NCI-H2107 (cell line): ENCODE measurements at regions not wholly inside any gene's neighbourhood (a gene's known extent, or its start where the extent isn't known, plus 50 kb on each side); places are given as distances from the start of the nearest gene placed in this dataset.

ENCODE experiments used
- DNase-seq: peaks from one replicate; lab custom pipeline; 2025; lab: John Stamatoyannopoulos, UW

DNA sequence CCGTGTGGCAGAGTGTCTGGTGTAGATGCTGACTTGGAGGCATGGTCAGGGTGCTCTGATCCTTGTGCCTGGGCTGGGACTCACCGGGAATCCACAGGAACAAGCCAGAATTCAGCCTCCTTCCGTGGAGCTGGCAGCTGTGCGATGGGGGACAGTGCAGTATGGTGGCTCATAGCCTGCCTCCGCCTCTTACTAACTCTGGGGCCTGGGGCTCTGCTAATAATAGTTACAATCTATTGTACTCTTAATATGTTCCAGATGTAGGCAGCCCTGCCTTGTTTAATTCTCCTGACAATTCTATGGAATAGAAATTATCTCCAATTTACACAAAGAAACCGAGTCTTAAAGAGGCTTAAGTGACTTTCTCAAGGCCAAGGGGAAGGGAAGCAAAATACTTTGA is 77.6 kb downstream of the PCDH1 start:
- no peak for DNase-seq

DNA sequence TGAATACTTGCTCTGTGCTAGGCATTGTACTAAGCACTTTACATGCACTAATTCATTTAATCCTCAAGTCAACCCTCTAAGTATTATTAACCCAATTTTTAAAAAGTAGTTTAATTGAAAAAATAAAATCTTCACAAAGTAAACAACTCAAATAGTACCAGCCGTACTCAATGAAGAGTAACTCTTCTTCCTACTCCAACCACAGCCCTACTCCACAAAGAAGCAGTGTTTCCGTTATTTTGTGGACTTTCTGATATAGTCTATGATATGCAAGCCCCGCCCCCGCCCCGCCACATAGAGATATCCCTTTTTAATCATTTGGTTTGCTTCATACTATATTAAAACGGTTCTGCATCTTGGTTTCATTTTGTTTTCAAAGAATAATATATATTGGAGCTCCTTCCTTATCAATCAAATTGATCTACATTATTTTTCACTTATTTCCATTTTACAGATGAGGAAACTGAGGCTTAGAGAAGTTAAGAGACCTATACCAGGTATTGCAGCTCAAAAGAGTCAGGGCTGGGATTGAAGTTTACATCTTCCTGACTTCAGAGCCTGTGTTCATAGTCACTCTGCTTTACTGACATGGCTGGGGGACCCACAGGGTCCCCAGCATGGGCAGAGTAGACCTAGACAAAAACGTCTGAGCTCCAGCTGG is 78.6 kb downstream of the PCDH1 start:
- no peak for DNase-seq

DNA sequence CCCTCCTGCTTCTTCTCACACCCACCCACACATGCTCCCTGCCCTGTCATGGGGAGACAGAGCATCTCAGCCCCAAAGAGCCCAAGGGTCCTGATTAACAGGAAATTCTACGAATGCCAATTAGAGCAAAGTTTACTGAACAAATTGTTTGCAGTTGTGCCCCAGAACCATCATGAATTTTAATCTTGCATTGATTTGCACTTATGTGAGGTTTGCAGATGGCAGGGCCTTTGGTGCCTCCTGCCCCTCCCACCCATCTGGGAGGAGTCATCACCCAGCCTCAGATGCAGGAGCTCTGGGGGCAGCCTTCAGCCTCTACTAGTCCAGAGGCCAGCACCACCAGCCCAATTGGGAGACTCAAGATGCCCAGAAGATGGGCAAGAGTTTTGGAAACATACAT is 80.8 kb downstream of the PCDH1 start:
- DNase-seq, result no peak

DNA sequence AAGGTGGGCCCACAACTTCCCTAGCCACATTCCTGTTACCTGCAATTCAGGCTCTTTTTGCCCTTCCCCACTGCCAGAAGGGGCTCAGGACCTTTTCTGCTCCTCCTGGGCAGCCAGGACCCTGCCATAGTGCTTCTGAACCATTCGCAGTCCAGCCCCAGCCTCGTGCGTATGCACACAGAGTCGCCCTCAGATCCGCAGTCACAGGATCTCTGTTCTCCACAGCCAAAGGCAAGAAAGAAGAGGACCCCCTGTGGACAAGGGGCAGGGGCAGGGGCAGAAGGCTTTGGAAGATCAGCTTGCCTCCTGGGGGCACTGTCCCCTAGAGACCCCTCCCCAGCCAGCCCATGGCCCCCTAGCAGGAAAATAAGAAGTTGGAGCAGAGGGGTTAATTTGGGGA is 82.8 kb downstream of the PCDH1 start:
- no peak for DNase-seq

DNA sequence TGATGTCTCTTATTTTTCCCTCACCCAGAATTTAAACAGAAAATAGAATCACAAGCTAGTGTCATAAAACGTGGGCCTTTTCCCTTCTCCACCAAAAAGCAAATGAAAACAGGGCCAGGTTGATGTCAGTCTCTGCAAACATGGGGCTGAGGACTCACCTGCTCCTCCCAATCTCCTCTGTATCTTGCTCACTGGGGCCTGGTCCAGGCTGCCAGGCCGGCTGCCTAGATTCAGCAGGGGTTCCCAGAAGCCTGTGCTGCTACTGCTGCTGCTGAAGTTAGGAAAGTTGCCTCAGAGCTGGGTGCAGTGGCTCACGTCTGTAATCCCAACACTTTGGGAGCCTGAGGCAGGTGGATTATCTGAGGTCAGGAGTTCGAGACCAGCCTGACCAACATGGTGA is 84.3 kb downstream of the PCDH1 start:
- no peak for DNase-seq

DNA sequence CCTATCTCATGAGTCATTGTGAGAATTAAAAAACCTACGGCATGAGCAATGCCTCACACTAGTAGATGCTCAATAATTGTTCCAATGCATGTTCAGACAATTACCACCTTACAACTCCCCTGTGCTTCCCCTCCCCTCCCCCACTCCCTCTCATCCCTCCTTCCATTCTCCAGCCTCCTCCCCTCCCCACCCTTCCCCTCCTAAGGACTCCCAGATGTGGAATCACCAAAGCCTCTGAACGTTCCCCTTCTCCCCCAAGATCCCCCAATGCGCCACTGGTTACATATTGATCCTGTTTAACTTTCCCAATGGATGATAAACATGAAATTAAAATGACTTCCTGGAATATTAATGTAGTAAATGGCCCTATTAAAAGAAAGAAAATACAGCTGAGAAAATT is 84.8 kb downstream of the PCDH1 start:
- no peak for DNase-seq

DNA sequence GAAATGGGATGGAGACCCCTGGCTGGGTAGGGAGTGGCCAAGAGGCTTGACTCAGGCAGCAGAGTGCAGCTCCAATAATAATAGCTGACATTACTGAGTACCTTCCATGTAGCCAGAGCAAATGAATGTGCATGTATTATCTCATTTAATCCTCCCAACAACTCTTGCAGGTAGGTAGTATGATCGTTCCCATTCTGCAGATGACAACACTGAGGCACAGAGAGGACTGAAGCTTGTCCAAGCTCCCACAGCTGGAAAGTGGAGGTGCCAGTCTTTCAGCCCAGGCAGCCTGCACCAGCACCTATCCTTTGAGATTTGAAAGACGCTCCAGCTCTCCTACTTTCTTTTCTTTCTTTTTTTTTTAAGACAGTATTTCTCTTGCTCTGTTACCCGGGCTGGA is 87.6 kb downstream of the PCDH1 start:
- DNase-seq, result no peak

DNA sequence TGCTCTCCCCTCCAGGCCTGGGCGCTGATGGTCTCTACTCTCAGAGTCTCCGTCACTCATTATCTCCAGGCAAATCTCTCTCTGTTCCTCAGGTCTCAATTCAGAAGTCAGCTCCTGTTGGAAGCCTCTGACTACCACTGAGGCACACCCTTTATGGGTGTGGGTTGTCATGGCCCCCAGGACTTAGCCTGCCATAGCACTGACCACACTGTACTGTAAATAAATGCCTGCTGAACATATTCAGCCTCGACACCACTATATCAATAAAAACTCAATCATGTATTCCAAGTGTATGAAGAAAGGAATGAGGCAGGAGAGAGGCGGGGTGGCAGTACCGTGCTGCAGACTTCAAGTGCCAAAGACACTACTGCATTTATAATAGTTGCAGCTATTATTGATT is 88.9 kb downstream of the PCDH1 start:
- no peak for DNase-seq

DNA sequence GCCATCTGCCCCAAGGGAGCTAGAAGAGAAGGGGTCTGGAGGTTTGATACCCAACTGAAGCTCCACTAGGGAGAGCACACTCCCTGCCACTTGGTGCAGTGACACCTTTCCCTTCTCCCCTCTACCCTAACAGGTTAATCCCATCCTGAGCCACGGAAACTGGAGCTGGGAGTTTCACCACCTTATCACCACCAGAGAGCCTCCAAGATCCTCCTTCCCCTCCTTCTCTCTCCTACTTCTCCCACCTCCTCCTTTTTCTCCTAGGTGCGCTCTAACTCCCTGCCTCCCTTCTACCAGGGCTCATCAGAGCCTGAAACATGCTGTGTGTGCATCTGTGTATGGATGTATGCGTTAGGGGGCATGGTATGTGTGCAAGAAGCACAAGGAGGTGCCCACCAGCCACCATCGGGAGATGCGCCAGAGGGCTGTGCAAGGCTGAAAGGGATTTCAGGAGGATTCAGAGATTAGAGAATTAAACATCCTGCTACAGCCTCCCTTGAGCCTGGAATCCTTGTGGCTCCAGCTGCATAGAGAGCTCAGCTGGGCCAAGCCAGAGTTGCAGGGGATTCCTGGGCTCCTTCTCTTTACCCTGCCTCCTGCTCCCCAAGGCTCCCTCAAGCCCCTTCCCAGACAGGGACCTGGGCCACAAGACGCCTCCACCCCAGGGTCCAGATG is 89.8 kb downstream of the PCDH1 start:
- DNase-seq, result no peak

DNA sequence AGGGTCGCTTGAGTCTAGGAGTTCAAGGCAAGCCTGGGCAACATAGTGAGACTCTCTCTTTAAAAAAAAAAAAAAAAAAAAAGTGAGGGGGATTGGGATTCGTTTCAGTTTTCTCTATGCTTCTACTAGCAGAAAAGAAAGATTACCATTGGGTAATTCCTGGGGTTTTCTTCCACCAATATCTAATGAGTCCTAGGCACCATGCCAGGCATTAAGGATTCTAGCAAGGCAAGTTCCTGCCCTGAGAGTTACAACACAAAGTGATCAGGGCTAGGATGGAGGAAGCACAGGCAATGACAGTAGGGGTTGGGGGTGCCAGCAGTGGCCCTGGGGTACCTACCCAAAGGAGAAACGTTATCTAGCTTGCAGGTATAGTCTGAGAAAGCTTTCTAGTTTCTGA is 90.8 kb downstream of the PCDH1 start:
- DNase-seq, result no peak

DNA sequence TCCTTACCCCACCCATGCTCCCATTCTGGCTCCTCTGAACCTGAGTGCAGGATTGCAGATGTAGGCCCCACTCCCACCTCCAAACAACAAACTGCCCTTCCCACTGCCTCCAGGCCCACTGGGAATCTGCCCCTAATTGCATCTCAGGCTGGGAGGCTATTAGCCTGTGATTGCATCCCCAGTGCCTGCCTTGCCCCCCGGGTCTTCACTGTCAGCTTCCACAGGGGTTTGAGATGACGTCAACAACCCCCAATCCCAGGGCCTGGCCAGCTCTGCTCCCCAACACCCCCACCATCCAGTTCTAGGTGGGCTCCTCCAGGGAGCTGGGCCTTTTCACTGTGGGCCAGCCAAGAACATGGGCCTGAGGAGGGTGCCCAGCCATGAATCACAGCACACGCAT is 91.5 kb downstream of the PCDH1 start:
- no peak for DNase-seq

DNA sequence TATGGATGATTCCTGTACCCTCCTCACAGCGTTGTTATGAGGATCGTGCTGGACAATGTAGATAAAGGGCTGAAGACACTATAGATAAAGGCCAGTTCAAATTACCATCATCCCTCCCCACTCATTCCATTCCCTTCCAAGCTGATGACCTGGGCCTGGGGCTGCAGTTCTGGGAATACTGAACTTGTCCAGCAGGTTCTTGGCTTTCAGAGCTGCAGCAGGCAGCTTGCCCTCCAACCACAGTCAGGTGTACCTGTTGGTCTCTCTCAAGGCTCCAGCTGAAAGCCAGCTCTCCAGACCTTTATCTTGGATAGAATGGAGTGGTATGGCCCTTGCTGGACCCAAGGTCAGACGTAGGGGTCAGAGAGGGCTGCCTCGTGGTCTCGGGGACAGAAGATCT is 92.5 kb downstream of the PCDH1 start:
- DNase-seq, result no peak

DNA sequence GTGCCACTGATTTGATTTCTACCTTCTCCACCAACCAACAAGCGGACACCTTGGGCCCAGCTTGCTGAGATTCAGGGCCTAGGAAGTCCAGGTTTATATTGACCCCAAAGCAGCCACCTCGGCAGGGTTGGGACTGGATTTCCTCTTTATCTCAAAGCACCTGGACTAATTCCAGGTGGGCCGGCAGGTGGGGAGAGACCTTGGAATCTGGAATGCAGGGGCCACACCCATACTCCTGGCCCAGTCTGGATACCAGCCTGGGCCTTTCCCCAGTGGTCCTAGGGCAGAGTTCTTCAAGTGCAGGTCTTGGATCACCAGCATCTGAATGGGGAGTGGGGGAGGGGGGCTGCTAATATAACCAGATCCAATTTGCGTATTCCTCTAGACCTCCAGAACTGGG is 93.1 kb downstream of the PCDH1 start:
- DNase-seq, result no peak

DNA sequence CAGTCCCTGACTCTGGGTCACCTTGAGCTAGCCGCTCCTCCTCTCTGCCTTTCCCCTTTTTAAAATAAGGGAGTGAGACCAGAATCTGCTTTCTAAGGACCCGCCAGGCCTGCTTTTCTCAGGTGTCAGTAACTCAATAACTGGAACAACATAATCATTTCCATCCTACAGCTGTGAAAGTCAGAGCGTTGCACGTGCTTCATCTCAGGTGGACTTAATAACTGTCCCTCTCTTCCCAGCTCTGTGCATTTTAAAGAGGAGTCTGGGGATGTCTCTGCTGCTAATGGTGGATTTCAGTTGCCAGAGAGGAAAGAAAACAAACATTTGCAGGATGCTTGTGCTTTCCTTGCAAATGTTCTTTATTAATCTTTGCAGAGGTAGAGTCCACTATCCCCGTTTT is 93.7 kb downstream of the PCDH1 start:
- no peak for DNase-seq

DNA sequence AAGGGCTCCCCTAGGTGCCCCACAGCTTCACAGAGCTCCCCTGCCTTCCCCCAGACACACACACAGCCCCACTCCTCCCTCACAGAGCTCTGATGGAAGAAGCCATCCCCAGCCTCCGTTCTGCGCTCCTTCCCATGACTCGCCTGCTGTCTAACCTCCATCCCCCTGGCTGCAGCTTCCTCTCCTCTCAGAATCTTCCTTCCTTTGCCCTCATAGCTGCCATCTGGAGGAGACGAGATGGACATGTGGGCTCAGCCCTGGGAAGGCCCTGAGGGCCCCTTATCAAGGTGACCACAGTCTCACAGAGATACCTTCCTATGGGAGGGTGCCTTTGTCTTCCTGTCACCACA is 94.3 kb downstream of the PCDH1 start:
- no peak for DNase-seq

DNA sequence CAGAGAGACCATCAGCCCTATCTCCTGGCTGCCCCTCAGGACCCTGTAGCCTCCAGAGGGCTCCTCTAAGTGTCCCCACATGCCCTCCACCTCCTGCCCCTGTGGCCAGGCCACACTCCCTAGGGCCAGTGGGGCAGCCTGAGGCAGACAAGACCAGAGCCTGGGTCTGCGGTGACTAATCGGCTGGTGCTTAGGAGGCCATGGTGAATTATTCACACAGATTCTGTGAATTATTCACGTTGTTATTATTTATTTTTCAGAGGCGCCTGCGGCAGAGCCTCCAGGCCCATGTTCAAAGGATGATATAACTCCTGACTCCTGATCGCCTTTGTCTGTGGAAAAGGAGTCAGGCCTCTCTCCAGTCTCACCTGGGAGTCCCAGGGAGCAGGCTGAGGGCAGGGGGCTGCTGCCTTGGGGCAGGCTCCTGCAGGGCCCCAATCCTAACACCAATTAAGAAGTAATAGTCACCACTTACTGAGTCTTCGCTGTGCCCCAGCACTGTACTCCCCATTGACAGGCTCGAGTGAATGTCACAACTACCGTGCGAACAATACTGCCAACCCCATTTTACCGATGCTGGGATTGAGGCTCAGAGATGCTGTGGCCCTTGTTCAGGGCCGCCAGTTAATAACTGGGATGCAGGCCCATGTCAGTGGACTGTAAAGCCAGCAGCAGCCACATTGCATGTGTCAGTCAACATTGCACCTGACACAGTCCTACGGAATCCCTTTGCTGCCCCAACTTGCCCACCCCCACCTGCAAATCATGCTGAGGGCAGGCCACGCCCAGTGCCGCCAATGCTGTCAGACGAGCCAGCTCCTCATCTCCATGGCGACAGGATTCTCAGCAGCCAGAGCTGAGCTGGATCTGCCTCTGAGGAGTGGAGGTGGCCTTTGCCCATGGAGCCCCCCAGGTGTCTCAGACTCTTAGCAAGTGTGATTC is 94.9 kb downstream of the PCDH1 start:
- DNase-seq, result no peak

DNA sequence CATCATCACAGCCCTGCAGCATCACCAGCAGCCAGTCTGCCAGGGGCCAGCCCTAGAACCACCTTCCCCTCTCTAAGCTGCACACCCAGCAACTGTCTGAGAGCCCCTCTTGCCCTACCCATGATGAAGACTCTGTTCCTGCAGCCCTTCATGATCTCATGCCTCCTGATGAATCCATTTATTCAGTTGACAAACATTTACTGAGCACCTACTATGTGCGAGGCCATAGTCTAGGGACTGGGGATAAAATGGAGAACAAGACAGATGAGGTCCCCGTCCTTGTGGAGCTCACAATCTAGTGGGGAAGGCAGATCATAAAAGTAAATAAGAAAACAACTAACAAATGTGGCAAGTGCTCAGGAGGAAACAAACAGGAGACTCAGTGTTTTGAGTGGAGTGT is 96.3 kb downstream of the PCDH1 start:
- no peak for DNase-seq

DNA sequence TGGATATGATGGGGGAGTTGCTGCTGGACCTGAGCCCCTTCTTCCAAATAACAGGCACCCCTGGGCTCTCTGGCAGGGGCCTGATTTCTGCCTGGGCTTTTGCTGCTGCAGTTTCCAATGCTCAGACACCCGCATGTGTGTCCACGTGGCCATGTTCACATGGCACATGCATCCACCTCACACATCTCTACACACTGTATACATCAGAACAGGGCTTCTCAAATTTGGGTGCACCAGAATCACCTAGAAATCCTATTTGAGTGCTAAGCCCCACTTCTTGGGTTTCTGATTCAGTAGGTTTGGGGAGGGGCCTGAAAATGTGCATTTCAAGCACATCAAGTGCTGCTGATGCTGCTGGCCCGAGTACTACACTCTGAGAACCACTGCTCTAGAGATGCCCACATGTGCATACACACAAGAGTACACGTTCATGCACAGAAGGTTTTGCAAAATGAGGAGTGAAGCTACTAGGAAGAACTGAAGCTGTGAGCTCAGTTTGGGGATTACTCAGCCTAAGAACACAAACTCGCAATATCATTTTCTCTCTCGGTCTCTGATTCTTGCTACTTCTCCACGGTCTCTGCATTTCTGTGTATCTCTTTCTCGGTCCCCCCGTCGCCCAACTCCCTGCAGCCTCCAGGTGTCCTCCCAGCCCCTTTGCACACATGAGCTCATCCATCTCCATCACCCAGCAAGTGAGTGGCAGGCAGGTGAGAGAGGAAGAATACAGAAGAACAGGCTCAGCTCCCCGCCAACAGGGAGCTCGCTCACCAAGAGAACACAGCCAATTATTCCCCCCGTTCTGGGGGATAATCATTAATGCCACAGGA is 97.0 kb downstream of the PCDH1 start:
- no peak for DNase-seq

DNA sequence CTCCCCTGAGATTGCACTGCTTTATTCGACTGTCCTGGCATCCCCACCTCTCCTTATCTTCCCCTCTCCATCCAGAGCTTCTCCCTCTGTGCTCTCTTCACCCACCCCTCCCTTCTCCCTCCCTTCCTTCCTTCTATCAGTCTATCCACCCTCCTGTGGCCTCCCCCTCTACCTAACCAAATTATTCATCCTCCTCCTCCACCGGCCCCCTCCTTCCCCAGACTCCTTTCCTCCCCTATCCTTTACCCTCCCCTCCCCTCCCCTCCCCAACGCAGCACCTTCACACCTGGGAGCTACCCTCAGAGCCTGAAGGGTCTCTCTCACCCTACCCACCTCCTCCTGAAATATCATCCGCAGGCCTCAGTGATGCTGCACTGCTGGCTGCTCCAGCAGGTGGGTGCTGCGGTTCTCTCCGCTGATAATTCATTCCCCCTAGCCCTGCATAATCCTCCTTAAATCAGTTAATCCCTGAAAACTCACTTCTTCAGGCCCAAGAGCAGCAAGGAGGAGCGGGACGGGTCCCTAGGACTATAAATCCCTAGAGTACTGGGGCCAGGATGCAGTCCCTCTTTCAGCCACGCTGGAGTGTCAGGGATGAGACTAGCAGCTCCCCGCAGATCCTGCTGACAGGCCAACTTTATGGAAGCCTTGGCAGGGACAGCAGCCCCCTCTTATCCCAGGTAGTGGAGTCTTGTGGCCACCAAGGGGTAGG is 97.8 kb downstream of the PCDH1 start:
- DNase-seq, result no peak

DNA sequence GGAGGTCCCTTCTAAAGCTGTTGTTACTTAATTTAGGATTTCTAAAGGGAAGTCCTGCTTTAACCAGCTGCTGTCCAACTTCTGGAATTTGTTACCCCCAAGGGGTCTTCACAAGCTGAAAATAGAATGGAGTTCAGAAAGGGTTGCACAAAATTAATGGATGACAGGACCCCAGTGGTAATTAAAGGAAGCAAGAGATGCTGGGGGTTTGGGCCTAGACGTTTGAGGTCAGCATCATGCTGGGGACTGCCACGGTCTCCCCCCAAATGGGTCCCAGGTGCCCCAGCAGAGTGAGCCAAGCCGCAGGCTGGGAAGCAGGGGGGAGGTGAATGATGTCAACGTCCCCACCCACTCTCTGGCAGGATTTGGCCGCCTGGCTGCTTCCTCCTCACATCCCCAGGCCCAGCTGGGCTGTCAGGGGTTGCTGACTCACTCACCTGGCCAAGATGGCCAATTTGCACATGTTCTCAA is 97.5 kb upstream of the ARAP3 start:
- DNase-seq, result no peak

DNA sequence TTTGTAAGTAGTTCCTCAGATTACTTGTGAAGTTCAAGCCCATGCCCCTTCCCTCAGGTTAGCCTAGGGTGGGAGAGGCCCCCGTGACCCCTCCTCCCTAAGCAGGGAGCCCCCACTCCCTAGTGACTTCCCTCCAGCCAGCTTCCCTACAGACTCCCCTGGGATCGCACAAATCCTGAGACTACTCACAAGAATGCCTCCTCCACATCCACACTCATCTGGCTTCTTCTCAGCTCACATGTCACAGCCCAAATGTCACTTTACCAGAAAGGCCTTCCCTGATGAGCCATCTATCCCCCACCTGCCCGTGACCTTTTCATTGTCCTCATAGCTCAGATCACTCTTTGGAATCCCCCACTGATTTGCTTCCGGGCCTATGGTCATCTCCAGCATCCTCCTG is 96.7 kb upstream of the ARAP3 start:
- DNase-seq, result no peak

DNA sequence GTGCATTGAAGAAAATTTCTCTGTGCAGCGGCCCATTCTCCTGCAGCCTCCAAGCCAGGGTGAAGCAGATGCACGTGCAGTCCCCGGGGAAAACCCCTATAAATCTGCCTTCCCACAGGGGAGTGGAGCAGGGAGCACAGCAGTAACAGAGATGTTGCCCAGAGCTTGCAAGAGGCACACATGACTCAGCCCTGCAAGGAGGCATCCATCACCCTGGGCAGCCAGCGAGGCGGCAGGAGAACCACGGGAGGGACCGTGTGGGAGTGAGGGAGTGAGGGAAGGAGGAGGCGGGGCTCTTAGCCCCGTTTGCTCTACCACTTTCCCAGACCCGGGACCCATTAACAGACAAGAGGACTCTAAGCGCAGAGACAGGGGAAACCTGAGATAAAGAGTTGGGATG is 96.2 kb upstream of the ARAP3 start:
- no peak for DNase-seq
